Hematopoietic multipotent progenitor cell treated with erythropoietin and hydrocortisone succinate and interleukin-3 and kit ligand, for 8 days (in vitro differentiated cells): ENCODE measurements at regions not wholly inside any gene's neighbourhood (a gene's known extent, or its start where the extent isn't known, plus 50 kb on each side); places are given as distances from the start of the nearest gene placed in this dataset.

Source experiments
- DNase-seq: peaks from one replicate; pipeline ENCODE4 v3.0.0-alpha.2; 2015

- DNase-seq: no peak
Measured at GRCh38 chr1:58891347-58891746, 107.5 kb upstream of the JUN start.

GRCh38 chr1:58893257-58893869 lies 109.5 kb upstream of the JUN start:
- no peak for DNase-seq

- no peak for DNase-seq
Measured at GRCh38 chr1:58895082-58895481, 111.2 kb upstream of the JUN start.

- DNase-seq: no peak
Measured at GRCh38 chr1:58895559-58896145, 111.8 kb upstream of the JUN start.

- DNase-seq: peak; percentile 80
Measured at GRCh38 chr1:58896246-58897183, 112.7 kb upstream of the JUN start.

DNA sequence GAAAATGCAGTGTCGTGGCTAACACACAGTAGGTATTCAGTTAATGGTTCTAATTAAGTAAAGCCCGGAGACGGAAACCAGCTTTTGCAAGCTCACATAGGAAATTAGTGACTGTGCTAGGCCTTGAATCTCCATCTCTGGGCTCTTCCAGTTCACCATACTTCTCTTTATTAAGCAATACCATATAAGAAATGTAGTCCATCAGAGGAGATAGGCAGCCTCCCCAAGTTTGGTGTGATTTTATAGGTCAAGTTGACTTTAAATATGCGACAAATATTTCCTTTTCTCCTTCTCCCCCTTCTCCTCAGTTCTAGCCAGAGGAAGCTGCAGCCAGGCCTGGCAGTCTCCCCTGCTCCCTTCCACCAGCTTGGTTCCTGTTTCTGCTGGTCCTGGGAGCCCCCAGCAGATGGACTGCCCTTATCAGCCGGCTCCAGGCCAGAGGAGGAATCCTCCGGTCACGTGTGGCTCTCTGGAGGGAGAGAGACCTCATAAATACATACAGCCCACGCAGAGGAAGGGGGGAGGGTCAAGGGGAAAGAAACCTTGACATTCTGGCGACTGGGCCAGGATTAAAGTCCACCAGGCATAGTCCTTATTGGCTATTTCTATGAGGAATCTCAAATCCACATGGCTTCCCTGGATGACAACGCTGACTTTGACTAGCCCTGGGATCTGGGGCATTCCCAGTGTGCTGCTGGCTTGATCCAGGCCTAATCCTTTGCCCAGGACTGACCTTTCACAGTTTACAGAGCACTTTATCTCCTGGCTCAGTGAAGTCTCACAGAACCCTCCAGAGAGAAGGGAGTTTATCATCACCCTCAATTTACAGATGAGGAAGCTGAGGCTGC lies 115.1 kb upstream of the JUN start:
- peak; percentile 95 for DNase-seq

DNA sequence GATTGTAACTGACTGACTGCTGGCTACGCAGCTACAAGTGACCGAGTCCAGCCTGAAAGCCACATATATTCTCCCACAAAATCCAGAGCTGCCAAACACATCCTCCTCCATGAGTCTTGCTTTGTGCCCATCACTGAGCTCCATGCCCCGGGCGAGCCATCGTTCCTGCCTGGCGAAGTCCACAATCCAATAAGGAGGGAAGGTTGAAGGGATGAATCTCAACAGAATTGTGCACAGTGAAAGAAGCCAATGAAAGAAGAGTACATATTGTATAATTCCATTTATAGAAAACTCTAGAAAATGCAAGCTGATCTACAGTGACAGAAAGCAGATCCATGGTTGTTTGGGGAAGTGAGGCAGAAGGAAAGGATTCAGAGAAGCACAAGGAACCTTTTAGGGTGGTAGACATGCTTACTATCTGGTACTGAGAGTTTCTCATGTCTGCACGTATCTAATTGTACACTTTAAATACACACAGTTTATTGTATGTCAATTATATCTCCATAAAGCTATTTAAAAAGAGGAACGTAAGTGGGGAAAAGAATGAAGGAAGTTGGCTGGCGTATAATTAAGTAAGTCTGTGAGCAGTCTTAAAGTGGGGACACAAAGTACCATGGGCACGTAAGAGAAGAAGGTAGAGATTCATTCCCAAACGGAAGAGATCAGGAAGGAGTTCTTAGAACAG lies 115.9 kb upstream of the JUN start:
- no peak for DNase-seq

DNA sequence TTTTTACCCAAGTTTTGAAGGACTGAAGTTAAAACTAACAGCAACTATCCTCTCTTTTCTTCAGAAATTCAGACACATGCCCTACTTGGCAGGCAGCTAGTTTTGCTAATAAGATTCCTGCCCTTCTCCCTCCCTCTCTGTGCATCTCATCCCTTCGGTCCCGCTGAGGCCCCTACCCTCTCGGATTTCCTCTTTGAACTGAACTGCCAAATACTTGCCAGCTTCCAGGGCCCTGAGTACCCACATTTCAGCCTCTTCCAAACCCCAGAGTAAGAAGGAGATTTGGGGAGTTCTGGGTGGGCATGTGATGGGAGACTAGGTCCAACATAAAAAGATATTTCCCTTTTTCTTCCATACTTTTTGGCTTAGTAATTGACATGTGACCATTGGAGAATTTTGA lies 116.5 kb upstream of the JUN start:
- DNase-seq: no peak

DNA sequence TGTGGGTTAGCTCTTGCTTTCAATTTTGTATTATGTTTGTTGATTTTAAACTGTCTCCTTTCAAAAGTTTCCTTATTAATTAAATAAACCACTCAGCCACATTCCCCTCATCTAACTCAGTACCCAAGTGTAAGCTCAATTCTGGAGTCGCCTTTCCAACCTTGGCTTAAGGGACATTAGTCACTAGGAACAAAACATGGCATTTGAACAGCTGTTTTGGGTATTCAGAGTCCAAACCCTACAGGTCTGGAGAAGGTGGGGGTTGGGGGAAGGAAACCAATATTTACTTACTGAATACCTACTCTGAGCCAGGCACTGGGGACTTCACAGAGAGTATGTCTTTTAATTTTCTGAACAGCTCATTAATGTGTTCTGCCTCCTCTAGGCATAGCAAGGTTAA lies 117.2 kb upstream of the JUN start:
- no peak for DNase-seq

- DNase-seq: no peak
Measured at GRCh38 chr1:58902830-58903513, 119.1 kb upstream of the JUN start.

- peak; percentile 79 for DNase-seq
Measured at GRCh38 chr1:58903514-58904298, 119.9 kb upstream of the JUN start.

DNA sequence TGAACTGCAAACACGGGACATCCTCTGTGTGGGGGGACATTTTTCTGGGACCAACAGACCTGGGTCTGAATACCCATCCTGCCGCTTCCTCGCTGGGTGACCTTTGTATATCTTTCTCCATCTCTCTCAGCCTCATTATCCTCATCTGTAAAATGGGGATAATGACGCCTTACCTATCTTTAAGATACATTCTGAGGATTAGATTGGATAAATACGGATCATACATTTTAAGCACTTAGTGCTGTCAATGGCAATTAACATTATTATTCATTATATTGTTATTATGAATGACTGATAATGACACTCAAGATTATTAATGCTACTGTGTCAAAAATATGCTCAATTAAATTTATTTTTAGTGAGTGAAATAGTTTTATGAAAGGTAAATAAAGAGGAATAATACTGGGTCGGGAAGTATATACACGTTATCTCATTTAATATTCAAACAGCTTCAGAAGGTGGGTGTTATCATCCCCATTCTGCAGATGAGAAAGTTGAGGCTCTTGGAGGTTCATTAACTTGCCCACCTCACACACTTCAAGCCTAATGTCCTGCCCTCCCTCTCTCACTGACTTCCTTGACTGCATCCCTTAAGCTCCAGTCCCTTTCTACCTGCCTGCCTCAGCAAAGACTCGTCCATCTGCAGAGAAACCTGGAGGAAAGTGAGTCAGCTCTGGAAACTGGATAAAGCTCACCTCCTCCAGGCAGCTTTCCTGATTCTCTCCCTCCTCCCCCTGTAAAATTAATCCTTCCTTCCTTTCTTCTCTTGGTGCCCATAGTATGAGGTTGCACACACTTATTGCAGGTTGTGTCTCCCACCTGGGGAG lies 120.7 kb upstream of the JUN start:
- DNase-seq: no peak

GRCh38 chr1:58905126-58905490 lies 121.3 kb upstream of the JUN start:
- DNase-seq: no peak

GRCh38 chr1:58905628-58906221 lies 121.9 kb upstream of the JUN start:
- DNase-seq: no peak

- DNase-seq: no peak
Measured at GRCh38 chr1:58907398-58907797, 123.6 kb upstream of the JUN start.

- no peak for DNase-seq
Measured at GRCh38 chr1:58908561-58909560, 125.0 kb upstream of the JUN start.

DNA sequence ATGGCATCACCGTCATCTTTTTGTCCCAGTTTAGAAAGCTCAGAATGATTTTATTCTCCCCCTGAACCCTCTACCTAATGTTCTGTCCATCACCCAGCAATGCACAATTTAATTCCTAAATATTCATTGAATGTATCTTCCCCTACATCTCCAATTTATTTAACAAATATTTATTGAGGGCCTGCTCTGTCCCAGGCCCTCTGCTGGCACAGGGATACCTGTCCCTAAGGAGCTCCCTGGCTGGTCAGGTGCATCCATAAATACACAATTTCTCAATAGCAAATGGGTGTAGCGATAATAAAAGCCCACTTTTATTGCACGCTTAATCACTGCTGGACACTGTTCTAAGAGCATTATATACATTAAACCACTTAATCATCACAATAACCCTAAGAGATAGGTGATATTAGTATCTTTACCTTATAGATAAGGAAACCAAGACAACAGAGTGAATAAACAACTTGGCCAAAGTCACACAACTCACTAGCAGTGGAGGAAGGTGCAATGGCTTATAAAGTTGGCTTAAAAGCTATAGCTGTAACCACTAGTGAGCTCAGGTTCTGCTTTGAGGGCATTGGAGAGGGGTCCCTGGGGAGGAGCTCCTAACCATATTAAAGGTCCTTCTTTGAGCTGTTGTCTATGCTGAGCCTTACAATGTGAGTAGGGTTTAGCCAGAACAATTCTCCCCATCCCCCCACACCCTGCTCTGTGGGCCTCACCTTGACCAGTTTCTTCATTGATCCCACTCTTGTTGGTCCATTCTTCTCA lies 126.3 kb upstream of the JUN start:
- no peak for DNase-seq
